ENCODE measurements at regions not wholly inside any gene's neighbourhood (a gene's known extent, or its start where the extent isn't known, plus 50 kb on each side); places are given as distances from the start of the nearest gene placed in this dataset.

- Histone ChIP-seq H3K4me3 (no peak overlapping the region), H3K4me1 (ENCODE audit: control insufficient read depth in 1 of 2, low read depth in 2 of 2) (no peaks in the 10 kb centered on the region), H3K27me3 (replicated peaks; ENCODE audit: insufficient read depth) (no peaks in the 10 kb centered on the region), H3K36me3 (no peaks in the 10 kb centered on the region), H3K9me3 (no peaks in the 10 kb centered on the region), H3K27ac (no peak overlapping the region)
- DNase-seq (ENCODE audit: low spot score) (no peak), ATAC-seq (ENCODE audit: insufficient number of reproducible peaks, low FRiP score, low read depth) (no peak)
- no peak for TF ChIP-seq CTCF (IDR thresholded peaks at IDR 0.05)
Measured at GRCh38 chr21:31457675-31458074, 113.6 kb upstream of the TIAM1 start.

GRCh38 chr21:31456201-31456600 lies 112.1 kb upstream of the TIAM1 start:
- no peak for TF ChIP-seq CTCF (IDR thresholded peaks at IDR 0.05)
- no peak for DNase-seq (ENCODE audit: low spot score)
- Histone ChIP-seq H3K4me1 (ENCODE audit: control insufficient read depth in 1 of 2, low read depth in 2 of 2) (no peaks in the 10 kb centered on the region), H3K27ac (no peak overlapping the region), H3K9me3 (no peaks in the 10 kb centered on the region), H3K27me3 (replicated peaks; ENCODE audit: insufficient read depth) (no peaks in the 10 kb centered on the region), H3K36me3 (no peaks in the 10 kb centered on the region), H3K4me3 (no peak overlapping the region)
- ATAC-seq (ENCODE audit: insufficient number of reproducible peaks, low FRiP score, low read depth), result no peak

- Histone ChIP-seq H3K27ac (no peak overlapping the region), H3K27me3 (replicated peaks; ENCODE audit: insufficient read depth) (no peaks in the 10 kb centered on the region), H3K4me1 (ENCODE audit: control insufficient read depth in 1 of 2, low read depth in 2 of 2) (no peaks in the 10 kb centered on the region), H3K4me3 (no peak overlapping the region), H3K9me3 (no peaks in the 10 kb centered on the region), H3K36me3 (no peaks in the 10 kb centered on the region)
- DNase-seq (ENCODE audit: low spot score) (no peak), ATAC-seq (ENCODE audit: insufficient number of reproducible peaks, low FRiP score, low read depth) (no peak)
- no peak for TF ChIP-seq CTCF (IDR thresholded peaks at IDR 0.05)
Measured at GRCh38 chr21:31455506-31455905, 111.4 kb upstream of the TIAM1 start.

GRCh38 chr21:31450980-31451379 lies 106.9 kb upstream of the TIAM1 start:
- no peaks in the 10 kb centered on the region for H3K27me3 ChIP-seq (replicated peaks; ENCODE audit: insufficient read depth)
- no peaks in the 10 kb centered on the region for H3K36me3 ChIP-seq
- TF ChIP-seq CTCF (IDR thresholded peaks at IDR 0.05), result no peak
- no peaks in the 10 kb centered on the region for H3K4me1 ChIP-seq (ENCODE audit: control insufficient read depth in 1 of 2, low read depth in 2 of 2)
- H3K27ac ChIP-seq, result no peak overlapping the region
- ATAC-seq (ENCODE audit: insufficient number of reproducible peaks, low FRiP score, low read depth), result no peak
- no peak overlapping the region for H3K4me3 ChIP-seq
- DNase-seq (ENCODE audit: low spot score), result no peak
- no peaks in the 10 kb centered on the region for H3K9me3 ChIP-seq

GRCh38 chr21:31449921-31450535 lies 106.0 kb upstream of the TIAM1 start:
- ATAC-seq (ENCODE audit: insufficient number of reproducible peaks, low FRiP score, low read depth), result no peak

More at GRCh38 chr21:31449921-31450535, 106.0 kb upstream of the TIAM1 start:
- no peaks in the 10 kb centered on the region for H3K36me3 ChIP-seq
- DNase-seq (ENCODE audit: low spot score), result no peak
- H3K9me3 ChIP-seq, result no peaks in the 10 kb centered on the region
- no peaks in the 10 kb centered on the region for H3K27me3 ChIP-seq (replicated peaks; ENCODE audit: insufficient read depth)
- H3K4me3 ChIP-seq, result no peak overlapping the region
- no peaks in the 10 kb centered on the region for H3K4me1 ChIP-seq (ENCODE audit: control insufficient read depth in 1 of 2, low read depth in 2 of 2)
- H3K27ac ChIP-seq, result no peak overlapping the region
- TF ChIP-seq CTCF (IDR thresholded peaks at IDR 0.05), result no peak

All from thoracic aorta (tissue), 2 donors.